NCI-H748 (cell line): ENCODE measurements at regions not wholly inside any gene's neighbourhood (a gene's known extent, or its start where the extent isn't known, plus 50 kb on each side); places are given as distances from the start of the nearest gene placed in this dataset.

Source experiments
- DNase-seq: peaks from one replicate; lab custom pipeline; 2025; ENCODE audit not compliant: unreplicated experiment; lab: John Stamatoyannopoulos, UW

- no peak for DNase-seq
These were observed 50.2 kb upstream of the CCND2 start for GRCh38 chr12:4223273-4223845.

DNA sequence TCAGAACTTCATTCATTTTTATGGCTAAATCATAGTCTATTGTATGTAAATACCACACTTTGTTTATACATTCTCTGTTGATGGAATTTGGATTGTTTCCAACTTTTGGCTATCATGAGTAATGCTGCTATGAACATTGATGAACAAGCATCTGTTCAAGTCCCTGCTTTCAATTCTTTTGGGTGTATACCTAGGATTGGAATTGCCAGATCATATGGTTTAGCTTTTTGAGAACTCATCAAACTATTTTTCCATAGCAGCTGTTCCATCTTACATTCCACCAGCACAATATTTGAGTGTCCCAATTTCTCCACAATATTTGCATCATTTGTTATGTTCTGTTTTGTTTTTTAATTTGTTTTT, 52.3 kb upstream of the CCND2 start:
- no peak for DNase-seq

DNA sequence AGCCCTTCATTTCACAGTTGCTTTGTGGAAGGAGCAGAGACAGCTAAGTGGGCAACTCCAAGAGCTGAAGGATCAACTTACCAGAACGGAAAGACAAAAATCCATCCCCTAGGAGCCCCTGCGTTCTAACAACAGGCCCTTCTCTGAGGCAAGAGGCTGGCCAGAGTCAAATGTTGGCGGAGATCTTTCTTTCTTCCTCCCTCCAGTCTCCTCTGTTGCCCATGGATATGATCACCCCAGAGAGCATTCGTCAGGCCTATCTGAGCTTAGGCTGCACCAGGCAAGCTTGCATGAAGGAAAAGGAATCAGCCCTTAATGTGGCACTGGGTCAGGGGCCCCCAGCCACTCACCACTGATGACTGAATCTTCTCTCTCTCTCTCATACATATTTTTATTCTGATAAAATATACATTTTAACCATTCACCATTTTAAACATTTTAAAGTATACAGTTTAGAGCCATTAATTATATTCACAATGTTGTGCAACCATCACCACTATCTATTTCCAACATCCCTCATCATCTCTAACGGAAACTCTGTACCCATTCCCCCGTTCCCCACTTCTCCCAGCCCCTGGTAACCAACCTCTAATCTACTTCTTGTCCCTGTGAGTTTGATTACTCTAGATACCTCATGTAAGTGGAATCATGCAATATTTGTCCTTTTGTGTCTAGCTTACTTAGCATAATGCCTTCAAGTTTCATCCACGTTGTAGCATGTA, 52.9 kb upstream of the CCND2 start:
- DNase-seq: no peak

- no peak for DNase-seq
These were observed 56.5 kb upstream of the CCND2 start for GRCh38 chr12:4217091-4217490.

- DNase-seq: no peak
These were observed 57.2 kb upstream of the CCND2 start for GRCh38 chr12:4216187-4216927.

- DNase-seq: no peak
These were observed 58.1 kb upstream of the CCND2 start for GRCh38 chr12:4215229-4216186.

- DNase-seq: no peak
These were observed 58.7 kb upstream of the CCND2 start for GRCh38 chr12:4214877-4215228.

- DNase-seq: no peak
These were observed 60.1 kb upstream of the CCND2 start for GRCh38 chr12:4213471-4213870.

DNA sequence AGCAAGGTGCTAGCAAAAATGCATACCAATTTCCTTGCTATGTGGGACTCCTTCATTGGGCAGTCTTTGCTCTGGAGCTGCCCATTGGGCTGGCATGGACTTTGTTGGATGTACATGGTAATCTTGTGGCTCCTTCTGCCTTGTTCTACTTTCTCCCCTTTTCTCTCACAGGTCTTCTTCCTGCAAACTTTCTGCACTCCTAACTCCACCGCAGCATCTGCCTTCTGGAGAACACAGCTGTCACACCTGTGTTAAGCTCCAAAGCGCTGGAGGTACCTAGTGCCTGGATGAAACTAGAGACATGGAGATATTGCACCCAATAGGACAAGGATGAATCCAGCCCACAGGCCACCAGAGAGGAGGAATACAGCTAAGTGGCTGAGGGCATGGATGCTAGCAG, 60.7 kb upstream of the CCND2 start:
- no peak for DNase-seq

GRCh38 chr12:4211372-4211771, 62.2 kb upstream of the CCND2 start:
- DNase-seq: no peak

- DNase-seq: no peak
These were observed 63.4 kb upstream of the CCND2 start for GRCh38 chr12:4210183-4210582.

DNA sequence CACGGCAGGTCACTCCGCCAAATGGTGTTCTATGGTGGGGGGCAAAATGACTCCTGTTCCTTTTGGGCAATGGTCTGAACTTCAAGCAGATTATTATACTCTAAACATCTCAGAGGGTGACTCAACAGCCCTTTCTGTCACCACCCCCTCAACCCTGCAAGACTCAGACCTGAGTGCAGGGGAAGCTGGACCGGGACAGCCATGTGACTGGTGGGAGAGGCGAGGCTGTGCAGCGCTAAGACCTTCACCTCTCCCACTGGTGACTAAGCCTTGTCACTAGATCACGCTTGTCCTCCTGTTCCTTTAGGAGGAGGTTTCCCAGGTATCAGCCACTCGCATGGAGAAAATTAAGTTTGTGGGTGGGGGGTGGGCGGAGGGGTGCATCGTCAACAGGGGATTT, 67.1 kb upstream of the CCND2 start:
- no peak for DNase-seq

DNA sequence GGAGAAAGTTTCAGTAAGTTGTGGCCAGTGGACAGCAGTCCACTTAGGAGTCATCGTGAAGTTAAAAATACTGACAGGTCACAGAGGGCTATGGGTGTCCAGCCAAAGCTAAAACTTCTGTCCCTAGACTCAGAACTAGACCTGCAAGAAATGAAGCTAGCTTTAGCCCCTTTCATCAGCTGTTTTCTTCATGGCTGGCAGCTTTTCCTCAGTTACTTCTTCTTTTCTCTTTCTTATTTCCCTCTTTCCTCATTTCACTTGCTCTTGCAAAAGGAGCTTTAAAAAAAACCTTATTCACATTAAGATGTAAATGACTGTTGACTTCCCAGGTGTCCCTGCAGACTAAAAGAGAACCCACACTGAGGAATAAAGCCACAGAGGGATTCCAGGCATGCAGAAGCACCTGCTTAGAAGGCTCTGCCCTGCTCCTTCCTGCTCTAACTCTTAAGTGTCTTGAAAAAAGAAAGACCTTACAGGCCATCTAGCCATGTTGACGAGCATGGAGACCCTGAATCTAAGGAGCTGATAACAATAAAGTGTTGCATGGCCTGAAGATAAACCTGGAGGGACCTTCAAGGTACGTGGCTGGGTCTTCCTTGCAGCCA, 69.7 kb upstream of the CCND2 start:
- no peak for DNase-seq

- no peak for DNase-seq
These were observed 70.6 kb upstream of the CCND2 start for GRCh38 chr12:4202918-4203317.

DNA sequence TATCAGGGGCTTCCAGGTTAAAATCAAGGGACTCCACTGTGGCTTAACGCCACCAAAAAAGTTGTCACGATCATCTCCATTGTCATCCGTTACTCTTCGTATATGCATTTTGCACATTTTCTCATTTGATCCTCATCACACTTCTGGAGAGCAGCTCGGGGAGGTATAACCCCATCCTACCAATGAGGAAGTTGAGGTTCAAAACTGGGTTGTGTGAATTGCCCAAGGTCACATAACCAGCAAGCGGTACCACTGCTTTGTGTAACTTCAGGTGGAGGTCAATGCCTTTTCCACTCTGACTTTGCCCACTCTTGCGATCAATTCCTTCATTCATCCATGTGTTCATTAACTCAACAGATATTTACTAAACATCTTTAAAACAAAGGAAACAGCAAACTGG, 71.1 kb upstream of the CCND2 start:
- DNase-seq: no peak

DNA sequence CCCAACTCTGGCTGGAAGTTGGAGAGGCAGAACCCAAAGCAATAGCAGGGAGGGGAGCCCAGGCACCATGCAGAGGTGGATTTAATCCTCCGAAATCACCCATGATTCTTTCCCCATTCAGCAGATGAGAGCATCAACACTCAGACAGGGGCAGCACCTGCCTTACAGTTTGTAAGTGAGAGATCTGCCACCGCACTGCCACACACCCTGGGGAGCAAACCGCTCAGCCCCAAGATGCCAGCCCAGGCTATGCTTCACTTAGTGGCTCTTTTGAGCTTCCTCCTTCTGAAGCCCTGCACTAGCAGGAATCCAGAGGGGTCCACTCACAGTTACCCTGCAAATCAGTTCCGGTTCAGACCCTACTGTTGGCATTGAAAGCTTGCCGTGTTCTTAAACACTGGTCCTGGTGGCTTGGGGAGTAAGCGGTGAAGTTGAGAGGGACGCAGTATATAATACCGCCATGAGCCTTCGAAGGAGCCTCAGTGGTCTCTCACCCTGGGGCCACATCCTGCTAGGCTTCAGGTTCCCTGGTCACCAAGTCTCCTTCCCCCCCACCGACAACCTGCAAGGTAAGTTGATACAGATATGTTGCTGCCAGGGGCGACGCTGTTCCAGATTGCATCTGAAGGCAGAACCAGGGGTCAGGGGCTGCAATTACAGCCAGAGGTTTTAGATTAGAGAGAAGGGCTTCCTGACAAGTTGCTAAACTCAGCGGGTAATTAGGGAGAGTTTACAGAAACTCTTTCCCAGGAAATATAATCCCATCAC, 72.0 kb upstream of the CCND2 start:
- no peak for DNase-seq

GRCh38 chr12:4197922-4198763, 75.4 kb upstream of the CCND2 start:
- no peak for DNase-seq

DNA sequence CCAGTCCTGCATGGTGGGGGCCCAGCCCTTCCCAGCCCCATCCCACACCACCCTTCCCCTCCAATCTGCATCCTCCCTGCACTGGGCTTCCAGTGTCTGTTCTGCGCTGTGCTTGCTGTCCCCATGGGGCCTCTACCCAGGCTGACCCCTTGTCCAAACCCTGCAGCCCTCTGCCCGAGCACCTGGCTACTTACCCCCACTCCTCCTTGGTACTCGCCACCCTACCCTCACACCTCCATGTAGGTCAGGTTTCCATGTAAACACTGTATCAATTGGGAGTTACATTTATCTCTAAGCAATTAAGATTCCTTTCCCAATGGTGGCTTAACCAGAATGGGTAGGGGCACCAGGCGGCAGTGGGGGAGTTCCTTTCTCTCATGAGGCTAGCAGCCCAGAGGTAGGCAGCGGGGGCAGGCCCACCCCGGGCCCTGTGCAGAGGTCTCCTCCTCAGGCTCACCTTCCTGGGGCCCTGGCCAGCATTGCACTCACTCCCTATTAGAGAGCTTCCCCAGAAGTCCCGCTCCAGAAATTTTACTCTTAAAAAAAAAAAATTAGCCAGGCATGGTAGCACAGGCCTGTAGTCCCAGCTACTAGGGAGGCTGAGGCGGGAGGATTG, 76.6 kb upstream of the CCND2 start:
- DNase-seq: no peak

GRCh38 chr12:4194668-4195067, 78.9 kb upstream of the CCND2 start:
- no peak for DNase-seq
